Progenitor cell of endocrine pancreas (in vitro differentiated cells): ENCODE measurements at regions not wholly inside any gene's neighbourhood (a gene's known extent, or its start where the extent isn't known, plus 50 kb on each side); places are given as distances from the start of the nearest gene placed in this dataset.

ENCODE experiments used
- DNase-seq: peaks from one replicate; pipeline ENCODE4 v3.0.0; 2021; ENCODE audit warnings: low spot score; ENCODE audit not compliant: unreplicated experiment
- H3K27ac Mint-ChIP-seq: 2 replicates; pipeline ENCODE4 v1.8.0; 2021; ENCODE audit warnings: mild to moderate bottlenecking, moderate library complexity, mixed read lengths
- H3K27me3 Mint-ChIP-seq: 2 replicates; pipeline ENCODE4 v1.8.0; 2021; ENCODE audit warnings: mixed read lengths
- H3K36me3 Mint-ChIP-seq: 2 replicates; pipeline ENCODE4 v1.8.0; 2022; ENCODE audit warnings: mixed read lengths; ENCODE audit not compliant: insufficient read depth
- H3K4me1 Mint-ChIP-seq: 2 replicates; pipeline ENCODE4 v1.8.0; 2021; ENCODE audit warnings: low read depth, mixed read lengths
- H3K4me3 Mint-ChIP-seq: 2 replicates; pipeline ENCODE4 v1.8.0; 2021; ENCODE audit warnings: low read depth, mild to moderate bottlenecking, moderate library complexity, mixed read lengths
- H3K9me3 Mint-ChIP-seq: 2 replicates; pipeline ENCODE4 v1.8.0; 2021; ENCODE audit warnings: low read depth, mixed read lengths
- CTCF ChIP-seq: fragments of 200-600 bp; sonication (generic); IDR thresholded peaks from one replicate; pipeline ENCODE4 v1.5.0; 2021; ENCODE audit warnings: antibody characterized with exemption, mild to moderate bottlenecking; ENCODE audit not compliant: unreplicated experiment

GRCh38 chr1:90335558-90335957, 340.6 kb downstream of the ZNF326 start:
- no peak overlapping the region for H3K27ac Mint-ChIP-seq
- H3K4me1 Mint-ChIP-seq = peaks cover 11% of the 10 kb centered on the region
- no peaks in the 10 kb centered on the region for H3K9me3 Mint-ChIP-seq
- H3K4me3 Mint-ChIP-seq = no peak overlapping the region
- H3K36me3 Mint-ChIP-seq = no peaks in the 10 kb centered on the region
- no peak for TF ChIP-seq CTCF
- no peaks in the 10 kb centered on the region for H3K27me3 Mint-ChIP-seq
- no peak for DNase-seq

- H3K4me3 Mint-ChIP-seq = no peak overlapping the region
- H3K4me1 Mint-ChIP-seq = peaks cover 11% of the 10 kb centered on the region
- H3K36me3 Mint-ChIP-seq = no peaks in the 10 kb centered on the region
- H3K27me3 Mint-ChIP-seq = no peaks in the 10 kb centered on the region
- no peak overlapping the region for H3K27ac Mint-ChIP-seq
- DNase-seq = no peak
- no peak for TF ChIP-seq CTCF
- H3K9me3 Mint-ChIP-seq = no peaks in the 10 kb centered on the region
Measured at GRCh38 chr1:90334137-90334536, 339.2 kb downstream of the ZNF326 start.

GRCh38 chr1:90325168-90325567, 330.3 kb downstream of the ZNF326 start:
- no peak for DNase-seq
- TF ChIP-seq CTCF = no peak
- no peaks in the 10 kb centered on the region for H3K36me3 Mint-ChIP-seq
- H3K4me1 Mint-ChIP-seq = peaks cover 10% of the 10 kb centered on the region
- peaks cover 8% of the 10 kb centered on the region for H3K27me3 Mint-ChIP-seq
- no peak overlapping the region for H3K4me3 Mint-ChIP-seq
- no peaks in the 10 kb centered on the region for H3K9me3 Mint-ChIP-seq
- H3K27ac Mint-ChIP-seq = no peak overlapping the region

GRCh38 chr1:90322186-90322585, 327.3 kb downstream of the ZNF326 start:
- DNase-seq = no peak
- H3K4me3 Mint-ChIP-seq = no peak overlapping the region
- no peak overlapping the region for H3K27ac Mint-ChIP-seq
- H3K4me1 Mint-ChIP-seq = peaks cover 10% of the 10 kb centered on the region
- no peaks in the 10 kb centered on the region for H3K9me3 Mint-ChIP-seq
- no peaks in the 10 kb centered on the region for H3K36me3 Mint-ChIP-seq
- TF ChIP-seq CTCF = no peak
- peaks cover 8% of the 10 kb centered on the region for H3K27me3 Mint-ChIP-seq

GRCh38 chr1:90319918-90320317, 325.0 kb downstream of the ZNF326 start:
- DNase-seq = no peak
- peaks cover 8% of the 10 kb centered on the region for H3K27me3 Mint-ChIP-seq
- H3K27ac Mint-ChIP-seq = no peak overlapping the region
- H3K9me3 Mint-ChIP-seq = no peaks in the 10 kb centered on the region
- no peaks in the 10 kb centered on the region for H3K36me3 Mint-ChIP-seq
- no peak overlapping the region for H3K4me3 Mint-ChIP-seq
- H3K4me1 Mint-ChIP-seq = peaks cover 4% of the 10 kb centered on the region
- TF ChIP-seq CTCF = no peak
